ENCODE measurements at regions not wholly inside any gene's neighbourhood (a gene's known extent, or its start where the extent isn't known, plus 50 kb on each side); places are given as distances from the start of the nearest gene placed in this dataset.
"Not testable (repeated sequence)": the region's sequence is repeated elsewhere in the genome, so short reads cannot be mapped to it uniquely, and the experiment has no call there.

GRCh38 chr18:8525692-8526091 lies 83.5 kb upstream of the RAB12 start:
- ChIA-PET POLR2A (no interaction called here), CTCF (no interaction called here)
- Histone ChIP-seq H3K27ac (ENCODE audit: low read depth, low read length) (no peak overlapping the region), H3K4me3 (ENCODE audit: low read depth, low read length) (no peak overlapping the region), H3K9me3 (ENCODE audit: control insufficient read depth, insufficient read depth, low read length) (no peaks in the 10 kb centered on the region), H3K27me3 (ENCODE audit: control insufficient read depth, insufficient read depth, low read length) (no peaks in the 10 kb centered on the region)
- TF ChIP-seq, protein P1, sequence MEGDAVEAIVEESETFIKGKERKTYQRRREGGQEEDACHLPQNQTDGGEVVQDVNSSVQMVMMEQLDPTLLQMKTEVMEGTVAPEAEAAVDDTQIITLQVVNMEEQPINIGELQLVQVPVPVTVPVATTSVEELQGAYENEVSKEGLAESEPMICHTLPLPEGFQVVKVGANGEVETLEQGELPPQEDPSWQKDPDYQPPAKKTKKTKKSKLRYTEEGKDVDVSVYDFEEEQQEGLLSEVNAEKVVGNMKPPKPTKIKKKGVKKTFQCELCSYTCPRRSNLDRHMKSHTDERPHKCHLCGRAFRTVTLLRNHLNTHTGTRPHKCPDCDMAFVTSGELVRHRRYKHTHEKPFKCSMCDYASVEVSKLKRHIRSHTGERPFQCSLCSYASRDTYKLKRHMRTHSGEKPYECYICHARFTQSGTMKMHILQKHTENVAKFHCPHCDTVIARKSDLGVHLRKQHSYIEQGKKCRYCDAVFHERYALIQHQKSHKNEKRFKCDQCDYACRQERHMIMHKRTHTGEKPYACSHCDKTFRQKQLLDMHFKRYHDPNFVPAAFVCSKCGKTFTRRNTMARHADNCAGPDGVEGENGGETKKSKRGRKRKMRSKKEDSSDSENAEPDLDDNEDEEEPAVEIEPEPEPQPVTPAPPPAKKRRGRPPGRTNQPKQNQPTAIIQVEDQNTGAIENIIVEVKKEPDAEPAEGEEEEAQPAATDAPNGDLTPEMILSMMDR (IDR thresholded peaks at IDR 0.05; ENCODE audit: low read depth, low read length): peak; percentile 14; the same call in 1 of the 2 replicates
- no peak for DNase-seq (ENCODE audit: low read depth, low spot score)

DNA sequence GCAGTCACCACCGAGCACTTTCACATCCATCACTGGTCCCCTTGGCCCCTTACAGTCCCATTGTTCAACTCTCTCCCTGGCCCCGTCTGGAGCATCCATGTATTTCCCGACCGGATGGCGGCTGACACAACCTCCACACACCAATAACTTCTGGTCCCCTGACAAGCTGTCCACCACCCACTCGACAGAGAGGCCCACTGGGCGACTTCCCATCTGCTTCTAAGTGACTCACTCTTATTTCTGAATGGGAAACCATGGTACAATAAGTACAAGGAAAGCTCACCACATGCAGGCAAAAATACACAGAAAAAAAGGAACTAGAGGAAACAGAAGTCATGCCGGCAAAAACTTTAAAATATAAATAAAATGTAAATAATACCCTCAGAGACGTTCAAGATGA lies 82.9 kb upstream of the RAB12 start:
- ChIA-PET CTCF (no interaction called here), POLR2A (no interaction called here)
- TF ChIP-seq, protein P1 (IDR thresholded peaks at IDR 0.05; ENCODE audit: low read depth, low read length): no peak
- no peaks in the 10 kb centered on the region for H3K9me3 ChIP-seq (ENCODE audit: control insufficient read depth, insufficient read depth, low read length)
- H3K27ac ChIP-seq (ENCODE audit: low read depth, low read length): no peak overlapping the region
- no peak overlapping the region for H3K4me3 ChIP-seq (ENCODE audit: low read depth, low read length)
- no peaks in the 10 kb centered on the region for H3K27me3 ChIP-seq (ENCODE audit: control insufficient read depth, insufficient read depth, low read length)
- no peak for DNase-seq (ENCODE audit: low read depth, low spot score)

DNA sequence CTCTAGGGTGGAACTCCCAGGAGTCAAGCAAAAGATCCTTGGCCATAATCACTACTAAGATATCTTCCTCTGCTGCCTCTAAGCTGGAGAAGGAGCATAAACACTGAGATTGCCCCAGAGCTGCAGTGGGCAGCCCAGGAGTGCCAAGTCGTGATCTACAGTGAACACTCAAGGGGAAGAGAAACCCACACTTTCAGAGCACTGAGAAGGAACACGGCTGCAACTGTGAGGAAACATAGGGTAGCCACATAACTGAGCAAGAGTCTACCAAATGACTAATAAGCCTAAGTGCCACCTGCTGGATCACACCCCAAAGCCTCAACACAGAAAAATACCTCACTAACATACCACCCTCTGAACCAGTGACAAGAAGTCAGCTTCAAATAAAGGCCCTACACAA lies 79.6 kb upstream of the RAB12 start:
- Histone ChIP-seq H3K27ac (ENCODE audit: low read depth, low read length) (no peak overlapping the region), H3K4me3 (ENCODE audit: low read depth, low read length) (no peak overlapping the region), H3K27me3 (ENCODE audit: control insufficient read depth, insufficient read depth, low read length) (no peaks in the 10 kb centered on the region), H3K9me3 (ENCODE audit: control insufficient read depth, insufficient read depth, low read length) (no peaks in the 10 kb centered on the region)
- ChIA-PET POLR2A (no interaction called here), CTCF (no interaction called here)
- TF ChIP-seq, protein P1 (IDR thresholded peaks at IDR 0.05; ENCODE audit: low read depth, low read length): no peak
- no peak for DNase-seq (ENCODE audit: low read depth, low spot score)

DNA sequence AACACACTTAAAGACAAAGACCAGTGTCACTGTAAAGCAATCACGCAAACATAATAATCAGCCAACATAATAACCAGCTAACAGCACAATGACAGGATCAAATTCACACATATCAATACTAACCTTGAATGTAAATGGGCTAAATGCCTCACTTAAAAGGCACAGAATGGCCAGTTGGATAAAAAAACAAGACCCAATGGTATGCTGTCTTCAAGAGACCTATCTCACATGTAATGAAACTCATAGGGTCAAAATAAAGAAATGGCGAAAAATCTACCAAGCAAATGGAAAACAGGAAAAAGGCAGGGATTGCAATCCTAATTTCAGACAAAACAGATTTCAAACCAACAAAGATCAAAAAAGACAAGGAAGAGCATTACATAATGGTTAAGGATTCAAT lies 78.2 kb upstream of the RAB12 start:
- H3K27me3 ChIP-seq (ENCODE audit: control insufficient read depth, insufficient read depth, low read length); H3K4me3 ChIP-seq (ENCODE audit: low read depth, low read length); POLR2A ChIA-PET; H3K27ac ChIP-seq (ENCODE audit: low read depth, low read length); CTCF ChIA-PET; DNase-seq (ENCODE audit: low read depth, low spot score); H3K9me3 ChIP-seq (ENCODE audit: control insufficient read depth, insufficient read depth, low read length): not testable (repeated sequence)

- DNase-seq (ENCODE audit: low read depth, low spot score): no peak
- TF ChIP-seq, protein P1 (IDR thresholded peaks at IDR 0.05; ENCODE audit: low read depth, low read length): no peak
- peaks cover 2% of the 10 kb centered on the region for H3K27me3 ChIP-seq (ENCODE audit: control insufficient read depth, insufficient read depth, low read length)
- no peak overlapping the region for H3K4me3 ChIP-seq (ENCODE audit: low read depth, low read length)
- CTCF ChIA-PET: no interaction called here
- POLR2A ChIA-PET: no interaction called here
- no peaks in the 10 kb centered on the region; the same call in 1 of the 2 replicates for H3K9me3 ChIP-seq (ENCODE audit: control insufficient read depth, insufficient read depth, low read length)
- no peak overlapping the region for H3K27ac ChIP-seq (ENCODE audit: low read depth, low read length)
These were observed 73.0 kb upstream of the RAB12 start for GRCh38 chr18:8536231-8536630.

- H3K4me3 ChIP-seq (ENCODE audit: low read depth, low read length): no peak overlapping the region
- peaks cover 2% of the 10 kb centered on the region for H3K27me3 ChIP-seq (ENCODE audit: control insufficient read depth, insufficient read depth, low read length)
- ChIA-PET CTCF (no interaction called here), POLR2A (no interaction called here)
- no peaks in the 10 kb centered on the region; the same call in 1 of the 2 replicates for H3K9me3 ChIP-seq (ENCODE audit: control insufficient read depth, insufficient read depth, low read length)
- no peak overlapping the region for H3K27ac ChIP-seq (ENCODE audit: low read depth, low read length)
- TF ChIP-seq, protein P1 (IDR thresholded peaks at IDR 0.05; ENCODE audit: low read depth, low read length): no peak
- no peak for DNase-seq (ENCODE audit: low read depth, low spot score)
These were observed 72.3 kb upstream of the RAB12 start for GRCh38 chr18:8536922-8537321.

Data from AG04450 (cell line).